RWPE2 (cell line): ENCODE measurements at regions not wholly inside any gene's neighbourhood (a gene's known extent, or its start where the extent isn't known, plus 50 kb on each side); places are given as distances from the start of the nearest gene placed in this dataset.

Source experiments
- ATAC-seq: fragments of 200-7000 bp; cut with Tn5 transposase; 3 replicates; pipeline ENCODE4 v1.9.1; 2021; ENCODE audit warnings: low read depth
- DNase-seq: peaks from one replicate; pipeline ENCODE4 v3.0.0-alpha.2; 2020; ENCODE audit warnings: low spot score
- H3K27ac ChIP-seq: fragments of 450-650 bp; 2 replicates; pipeline ENCODE4 v1.5.1; 2017; ENCODE audit warnings: mild to moderate bottlenecking; ENCODE audit not compliant: poor library complexity, severe bottlenecking
- H3K27me3 ChIP-seq: fragments of 250-450 bp; sonication (Bioruptor Pico); 2 replicates; pipeline ENCODE4 v1.5.1; 2021; ENCODE audit warnings: mild to moderate bottlenecking, moderate library complexity; ENCODE audit not compliant: insufficient read depth, poor library complexity, severe bottlenecking
- H3K36me3 ChIP-seq: fragments of 250-450 bp; sonication (Bioruptor Pico); 2 replicates; pipeline ENCODE4 v1.5.1; 2020; ENCODE audit warnings: low read depth, mild to moderate bottlenecking, moderate library complexity
- H3K4me1 ChIP-seq: fragments of 250-450 bp; sonication (Bioruptor Pico); 2 replicates; pipeline ENCODE4 v1.5.1; 2021; ENCODE audit warnings: mild to moderate bottlenecking, moderate library complexity; ENCODE audit not compliant: insufficient read depth, poor library complexity, severe bottlenecking
- H3K4me3 ChIP-seq: fragments of 250-450 bp; sonication (Bioruptor Pico); 2 replicates; pipeline ENCODE4 v1.5.1; 2021; ENCODE audit warnings: mild to moderate bottlenecking, moderate library complexity; ENCODE audit not compliant: severe bottlenecking
- H3K9me3 ChIP-seq: fragments of 250-450 bp; sonication (Bioruptor Pico); 2 replicates; pipeline ENCODE4 v1.5.1; 2021; ENCODE audit warnings: mild to moderate bottlenecking, moderate library complexity; ENCODE audit not compliant: severe bottlenecking
- CTCF ChIP-seq: fragments of 450-650 bp; IDR thresholded peaks from one replicate; pipeline ENCODE4 v1.5.1; 2017; ENCODE audit warnings: mild to moderate bottlenecking, moderate library complexity; ENCODE audit not compliant: poor library complexity, severe bottlenecking

GRCh38 chr5:155104441-155104840 is 90.9 kb downstream of the KIF4B start:
- ATAC-seq (no peak), DNase-seq (no peak)
- Histone ChIP-seq H3K4me3 (no peak overlapping the region), H3K27me3 (no peaks in the 10 kb centered on the region), H3K9me3 (no peaks in the 10 kb centered on the region), H3K36me3 (no peaks in the 10 kb centered on the region), H3K4me1 (no peaks in the 10 kb centered on the region), H3K27ac (no peak overlapping the region)
- TF ChIP-seq CTCF: no peak

- Histone ChIP-seq H3K36me3 (no peaks in the 10 kb centered on the region), H3K4me3 (no peak overlapping the region), H3K9me3 (no peaks in the 10 kb centered on the region), H3K27me3 (no peaks in the 10 kb centered on the region), H3K27ac (no peak overlapping the region), H3K4me1 (no peaks in the 10 kb centered on the region)
- ATAC-seq (0 out of 3 replicates have a peak, but pooled peaks have one; percentile 9), DNase-seq (no peak)
- no peak for TF ChIP-seq CTCF
These were observed 92.7 kb downstream of the KIF4B start for GRCh38 chr5:155106221-155106620.

GRCh38 chr5:155113888-155114287 is 100.3 kb downstream of the KIF4B start:
- Histone ChIP-seq H3K36me3 (no peaks in the 10 kb centered on the region), H3K9me3 (no peaks in the 10 kb centered on the region), H3K4me3 (no peak overlapping the region), H3K27me3 (no peaks in the 10 kb centered on the region), H3K27ac (no peak overlapping the region), H3K4me1 (no peaks in the 10 kb centered on the region)
- no peak for TF ChIP-seq CTCF
- DNase-seq (no peak), ATAC-seq (no peak)

GRCh38 chr5:155114655-155115054 is 101.1 kb downstream of the KIF4B start:
- Histone ChIP-seq H3K36me3 (no peaks in the 10 kb centered on the region), H3K4me1 (no peaks in the 10 kb centered on the region), H3K9me3 (no peaks in the 10 kb centered on the region), H3K27ac (no peak overlapping the region), H3K27me3 (no peaks in the 10 kb centered on the region), H3K4me3 (no peak overlapping the region)
- DNase-seq (no peak), ATAC-seq (no peak)
- TF ChIP-seq CTCF: no peak

GRCh38 chr5:155116456-155117251 is 103.1 kb downstream of the KIF4B start:
- no peak for ATAC-seq
- TF ChIP-seq CTCF: no peak
- no peaks in the 10 kb centered on the region for H3K9me3 ChIP-seq

More at GRCh38 chr5:155116456-155117251, 103.1 kb downstream of the KIF4B start:
- H3K27ac ChIP-seq: no peak overlapping the region
- H3K27me3 ChIP-seq: no peaks in the 10 kb centered on the region
- DNase-seq: no peak
- no peaks in the 10 kb centered on the region for H3K4me1 ChIP-seq
- no peak overlapping the region for H3K4me3 ChIP-seq
- no peaks in the 10 kb centered on the region for H3K36me3 ChIP-seq
